NOMO-1 treated with DMSO at 0.1 percent for 48 hours (cell line): ENCODE measurements at regions not wholly inside any gene's neighbourhood (a gene's known extent, or its start where the extent isn't known, plus 50 kb on each side); places are given as distances from the start of the nearest gene placed in this dataset.

Source experiments
- DNase-seq: peaks from one replicate; lab custom pipeline; 2025; ENCODE audit not compliant: unreplicated experiment; lab: John Stamatoyannopoulos, UW

DNA sequence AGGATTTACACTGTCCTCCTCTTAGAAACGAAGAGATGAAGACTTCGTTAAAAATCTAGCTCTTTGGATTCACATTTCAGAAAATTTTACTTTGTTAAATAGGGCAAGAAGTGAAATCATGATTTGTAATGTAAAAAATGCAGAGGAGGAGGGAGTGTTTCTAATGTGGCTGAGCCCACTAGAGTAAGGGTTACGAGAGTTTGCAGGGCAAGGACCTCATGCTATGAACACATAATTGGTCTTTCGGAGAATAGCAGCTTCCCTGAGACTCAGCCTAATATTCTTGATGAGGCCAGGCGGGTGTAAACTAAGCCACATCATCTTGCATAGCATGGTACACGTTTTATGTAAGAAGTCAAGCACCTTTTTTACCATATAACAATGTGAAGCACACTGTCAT is 191.0 kb upstream of the ADAMTS16 start:
- DNase-seq, result no peak

DNA sequence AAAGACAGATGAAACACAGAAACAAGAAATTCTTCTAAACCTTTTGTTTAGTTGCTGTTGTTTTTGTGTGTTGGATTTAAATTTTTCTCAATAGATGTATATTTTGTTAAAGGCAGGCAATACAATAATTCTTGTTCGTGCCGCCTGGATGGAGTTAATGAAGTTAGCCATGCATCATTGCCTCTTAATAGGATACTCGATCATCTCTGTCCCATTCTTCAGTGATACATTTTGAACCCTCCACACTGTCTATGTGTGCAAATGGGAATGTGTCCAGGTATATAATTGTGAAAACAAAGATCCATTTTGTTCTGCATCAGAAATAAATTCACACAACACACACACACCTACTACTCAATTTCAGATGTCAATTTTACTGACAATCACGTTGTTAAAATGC is 186.6 kb upstream of the ADAMTS16 start:
- DNase-seq, result no peak

- no peak for DNase-seq
These were observed 186.1 kb upstream of the ADAMTS16 start for GRCh38 chr5:4954048-4954447.

GRCh38 chr5:4963265-4963664 is 176.9 kb upstream of the ADAMTS16 start:
- no peak for DNase-seq

DNA sequence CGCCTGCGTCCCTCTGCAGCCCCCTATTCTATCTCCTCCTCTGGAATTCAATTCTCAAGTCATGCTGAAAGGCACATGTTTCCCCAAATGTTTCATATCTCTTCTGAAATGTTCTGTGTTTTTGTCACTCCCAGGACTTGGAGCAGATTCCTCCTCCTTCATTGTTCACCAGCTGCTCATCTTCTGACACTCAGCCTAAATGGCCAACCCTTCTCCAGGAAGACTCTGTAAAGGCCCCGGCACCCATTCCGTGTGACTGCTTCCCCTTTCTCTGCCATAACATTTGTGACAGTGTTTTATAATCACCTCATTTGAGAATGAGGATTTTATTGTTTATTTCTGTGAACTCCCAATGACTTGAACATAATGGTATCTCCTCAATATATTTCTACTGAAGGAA is 170.8 kb upstream of the ADAMTS16 start:
- DNase-seq, result no peak

- no peak for DNase-seq
These were observed 170.0 kb upstream of the ADAMTS16 start for GRCh38 chr5:4970171-4970570.

GRCh38 chr5:4976902-4977301 is 163.2 kb upstream of the ADAMTS16 start:
- DNase-seq, result no peak

GRCh38 chr5:4977416-4978110 is 162.6 kb upstream of the ADAMTS16 start:
- no peak for DNase-seq

GRCh38 chr5:4980201-4980600 is 159.9 kb upstream of the ADAMTS16 start:
- no peak for DNase-seq

DNA sequence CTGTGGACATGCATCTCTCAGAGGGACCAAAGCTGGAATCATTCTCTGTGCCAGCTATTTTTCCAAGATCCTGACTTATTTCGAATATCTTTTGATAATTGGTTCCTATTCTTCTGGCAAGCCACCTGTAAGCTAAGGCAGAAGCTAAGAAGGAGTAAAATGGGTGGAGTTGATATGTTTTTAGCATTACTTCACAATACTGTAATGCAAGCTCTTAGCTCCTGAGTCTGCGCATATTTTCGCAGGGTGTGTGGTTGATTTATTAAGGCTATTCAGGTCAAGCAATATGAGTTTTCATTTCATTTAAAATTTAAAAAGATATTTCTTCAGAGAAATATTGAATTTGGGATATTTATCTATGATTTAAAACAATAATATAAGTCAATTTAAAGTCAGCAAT is 158.5 kb upstream of the ADAMTS16 start:
- no peak for DNase-seq

DNA sequence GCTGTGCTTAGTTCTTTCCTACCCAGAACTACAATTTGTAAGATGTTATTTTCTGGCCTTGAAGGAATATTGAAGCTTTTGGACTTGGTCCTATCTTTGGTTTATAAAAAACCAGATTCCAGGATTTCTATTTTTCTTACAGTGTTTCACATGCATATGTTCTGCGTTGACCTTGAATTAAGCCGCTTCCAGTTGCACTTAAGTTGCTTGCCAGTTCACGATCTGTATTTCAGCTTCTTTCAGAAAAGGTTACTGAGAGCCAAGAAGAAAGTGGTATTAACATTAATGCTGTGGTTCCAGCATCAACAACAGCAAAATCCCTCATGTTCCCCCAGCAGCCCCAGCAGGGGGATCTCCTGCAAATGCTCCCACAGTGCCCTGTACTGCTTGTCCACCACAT is 156.4 kb upstream of the ADAMTS16 start:
- DNase-seq, result no peak

GRCh38 chr5:4984461-4984860 is 155.7 kb upstream of the ADAMTS16 start:
- DNase-seq, result no peak

DNA sequence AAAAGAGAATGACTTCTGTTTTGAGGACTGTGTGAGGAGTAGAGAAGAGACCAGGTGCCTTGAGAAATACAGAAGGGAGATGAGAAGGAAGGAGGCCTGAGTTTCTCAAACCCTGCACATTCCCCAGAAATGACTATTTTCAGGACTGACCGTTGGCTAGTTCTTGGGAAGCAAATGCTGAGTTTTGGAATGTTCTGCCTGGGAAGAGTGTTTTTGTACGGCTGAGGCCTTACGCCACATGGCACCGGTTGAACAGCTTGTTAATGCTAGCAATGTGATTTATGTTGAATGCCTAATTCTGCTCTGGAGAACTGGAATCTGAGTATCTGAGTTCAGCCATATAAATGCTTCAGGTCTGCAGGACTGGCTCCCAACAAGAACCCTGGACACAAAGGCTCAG is 152.7 kb upstream of the ADAMTS16 start:
- DNase-seq, result no peak

GRCh38 chr5:4989118-4989517 is 151.0 kb upstream of the ADAMTS16 start:
- DNase-seq, result no peak

GRCh38 chr5:4990017-4990416 is 150.1 kb upstream of the ADAMTS16 start:
- no peak for DNase-seq

- DNase-seq, result no peak
These were observed 149.7 kb upstream of the ADAMTS16 start for GRCh38 chr5:4990462-4990861.

DNA sequence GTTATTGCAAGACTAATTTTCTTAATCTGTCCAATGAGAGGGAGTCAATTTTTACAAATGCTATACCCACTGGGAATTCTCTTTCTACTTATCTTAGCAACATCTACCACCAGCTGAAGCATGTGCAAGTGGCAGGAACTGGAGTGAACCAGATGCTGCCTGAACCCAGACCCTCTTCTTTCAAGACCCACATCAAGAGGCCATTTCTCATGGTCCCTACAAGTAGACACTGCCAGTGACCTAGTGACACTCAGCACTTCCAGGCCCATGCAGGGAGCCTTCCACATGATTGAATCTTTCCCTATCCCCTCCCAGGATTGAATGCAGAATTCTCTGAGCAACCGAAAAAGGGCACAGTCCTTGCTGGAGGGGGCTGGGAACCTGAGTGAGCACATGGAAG is 148.2 kb upstream of the ADAMTS16 start:
- DNase-seq, result no peak

- no peak for DNase-seq
These were observed 145.1 kb upstream of the ADAMTS16 start for GRCh38 chr5:4995014-4995413.

DNA sequence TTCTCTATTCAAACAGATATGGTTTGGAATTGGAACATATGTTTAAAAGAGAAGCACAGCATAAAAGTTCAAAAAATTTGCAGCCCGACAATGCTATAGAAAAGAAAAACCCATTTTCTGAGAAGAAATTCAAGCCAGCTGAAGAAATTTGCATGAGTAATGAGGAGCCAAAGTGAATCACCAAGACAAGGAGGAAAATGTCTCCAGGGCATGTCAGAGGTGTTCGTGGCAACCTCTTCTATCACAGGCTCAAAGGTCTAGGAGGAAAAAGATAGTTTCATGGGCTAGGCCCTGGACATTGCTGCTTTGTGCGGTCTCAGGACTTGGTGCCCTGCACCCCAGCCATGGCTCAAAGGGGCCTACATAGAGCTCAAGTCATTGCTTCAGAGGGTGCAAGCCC is 134.8 kb upstream of the ADAMTS16 start:
- no peak for DNase-seq

DNA sequence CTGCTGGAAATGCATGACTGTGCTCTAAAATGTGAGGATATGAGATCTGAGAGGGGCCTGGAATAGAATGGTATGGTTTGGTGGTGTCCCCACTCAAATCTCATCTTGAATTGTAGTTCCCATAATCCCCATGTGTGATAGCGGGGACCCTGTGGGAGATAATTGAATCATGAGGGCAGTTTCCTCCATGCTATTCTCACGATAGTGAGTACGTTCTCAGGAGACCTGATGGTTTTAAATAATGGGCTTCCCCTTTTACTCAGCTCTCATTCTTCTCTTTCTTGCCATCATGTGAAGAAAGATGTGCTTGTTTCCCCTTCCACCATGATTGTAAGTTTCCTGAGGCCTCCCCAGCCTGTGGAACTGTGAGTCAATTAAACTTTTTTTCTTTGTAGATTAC is 133.6 kb upstream of the ADAMTS16 start:
- DNase-seq, result no peak

GRCh38 chr5:5009240-5009639 is 130.9 kb upstream of the ADAMTS16 start:
- no peak for DNase-seq

DNA sequence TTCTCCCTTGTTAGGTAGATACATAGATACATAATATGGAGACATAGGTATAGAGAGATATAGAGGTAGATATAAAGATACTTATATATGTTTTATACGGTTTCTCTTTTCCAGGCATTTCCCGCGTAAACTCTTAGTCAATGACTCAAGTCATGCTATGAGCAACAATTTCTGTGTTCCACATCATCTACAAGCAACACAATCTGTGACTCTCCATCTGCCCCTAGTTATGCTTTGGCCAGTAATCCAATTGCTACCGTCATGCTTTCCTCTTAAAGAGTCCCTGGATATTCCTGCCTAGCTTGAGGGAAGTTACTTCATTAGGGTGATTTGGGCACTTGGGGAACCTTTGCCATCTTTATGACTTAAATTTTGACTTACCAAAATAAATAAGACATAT is 129.0 kb upstream of the ADAMTS16 start:
- no peak for DNase-seq

DNA sequence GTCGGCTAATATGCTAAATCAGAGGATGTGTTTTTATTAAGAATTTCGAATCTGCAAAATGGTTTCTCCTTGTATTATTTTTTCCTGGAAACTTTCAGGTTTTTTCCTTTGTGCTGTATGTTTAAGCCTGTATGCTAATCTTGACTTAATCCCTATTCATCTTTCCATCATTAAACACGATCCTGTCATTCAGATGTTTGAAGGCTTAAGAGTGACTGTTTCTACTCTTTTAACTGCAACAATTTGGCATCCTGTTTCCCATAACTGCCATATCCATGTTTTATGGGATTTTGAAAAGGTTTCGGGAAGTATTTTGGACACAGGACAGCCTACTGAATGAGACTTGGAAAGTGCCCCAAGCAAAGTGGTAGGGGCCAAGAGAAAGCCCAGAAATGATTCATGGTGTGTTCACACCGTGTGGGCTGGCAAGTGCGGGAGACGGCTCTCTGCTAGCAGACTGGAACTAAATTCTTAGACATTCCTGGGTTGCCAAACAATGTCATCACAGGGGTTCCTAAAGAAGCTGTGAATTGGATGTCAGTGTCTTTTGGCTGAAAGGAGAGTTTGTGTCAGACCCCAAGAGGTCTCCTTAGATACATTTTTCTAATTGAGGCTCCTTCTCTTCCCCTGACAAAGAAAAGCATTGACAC is 125.4 kb upstream of the ADAMTS16 start:
- DNase-seq, result no peak
